Eye (tissue), 1 donor: ENCODE measurements at regions not wholly inside any gene's neighbourhood (a gene's known extent, or its start where the extent isn't known, plus 50 kb on each side); places are given as distances from the start of the nearest gene placed in this dataset.
A peak's percentile ranks its signal among the peaks of the same experiment; 100 is the strongest.
"Not testable (repeated sequence)": the region's sequence is repeated elsewhere in the genome, so short reads cannot be mapped to it uniquely, and the experiment has no call there.

ENCODE experiments used
- DNase-seq: peaks from one replicate; pipeline ENCODE4 v3.0.0-alpha.2; 2015

- DNase-seq = no peak
These were observed 420.4 kb downstream of the DSC3 start for GRCh38 chr18:30622104-30622503.

- no peak for DNase-seq
These were observed 424.0 kb downstream of the DSC3 start for GRCh38 chr18:30618567-30618966.

- DNase-seq = no peak
These were observed 426.1 kb downstream of the DSC3 start for GRCh38 chr18:30616414-30616813.

GRCh38 chr18:30613467-30613801 lies 429.1 kb downstream of the DSC3 start:
- no peak for DNase-seq

GRCh38 chr18:30601541-30601940 lies 441.0 kb downstream of the DSC3 start:
- no peak for DNase-seq

GRCh38 chr18:30597202-30597601 lies 445.3 kb downstream of the DSC3 start:
- DNase-seq = no peak

- peak; percentile 8 for DNase-seq
These were observed 445.9 kb downstream of the DSC3 start for GRCh38 chr18:30596635-30597034.

- DNase-seq = peak; percentile 10
These were observed 446.6 kb downstream of the DSC3 start for GRCh38 chr18:30595942-30596341.

GRCh38 chr18:30594911-30595310 lies 447.6 kb downstream of the DSC3 start:
- DNase-seq = not testable (repeated sequence)

GRCh38 chr18:30591462-30591861 lies 451.1 kb downstream of the DSC3 start:
- DNase-seq = no peak

- DNase-seq = no peak
These were observed 453.8 kb downstream of the DSC3 start for GRCh38 chr18:30588673-30589164.

- no peak for DNase-seq
These were observed 458.8 kb downstream of the DSC3 start for GRCh38 chr18:30583768-30584167.

- no peak for DNase-seq
These were observed 460.5 kb downstream of the DSC3 start for GRCh38 chr18:30582078-30582477.

- DNase-seq = no peak
These were observed 463.8 kb downstream of the DSC3 start for GRCh38 chr18:30578707-30579106.

- no peak for DNase-seq
These were observed 470.3 kb downstream of the DSC3 start for GRCh38 chr18:30572214-30572613.

- no peak for DNase-seq
These were observed 474.2 kb downstream of the DSC3 start for GRCh38 chr18:30568333-30568732.

- DNase-seq = no peak
These were observed 475.7 kb downstream of the DSC3 start for GRCh38 chr18:30566877-30567276.

- peak; percentile 35 for DNase-seq
These were observed 480.3 kb downstream of the DSC3 start for GRCh38 chr18:30562231-30562630.

- no peak for DNase-seq
These were observed 486.4 kb downstream of the DSC3 start for GRCh38 chr18:30556112-30556511.

GRCh38 chr18:30545393-30545792 lies 497.1 kb downstream of the DSC3 start:
- no peak for DNase-seq

GRCh38 chr18:30544141-30544540 lies 498.4 kb downstream of the DSC3 start:
- DNase-seq = no peak

- no peak for DNase-seq
These were observed 508.8 kb downstream of the DSC3 start for GRCh38 chr18:30533716-30534115.

- no peak for DNase-seq
These were observed 514.6 kb downstream of the DSC3 start for GRCh38 chr18:30527917-30528316.

GRCh38 chr18:30527226-30527625 lies 515.3 kb downstream of the DSC3 start:
- peak; percentile 5 for DNase-seq

- DNase-seq = no peak
These were observed 520.1 kb downstream of the DSC3 start for GRCh38 chr18:30522288-30522929.
